HG03064 (cell line): ENCODE measurements at regions not wholly inside any gene's neighbourhood (a gene's known extent, or its start where the extent isn't known, plus 50 kb on each side); places are given as distances from the start of the nearest gene placed in this dataset.
"Not testable (repeated sequence)": the region's sequence is repeated elsewhere in the genome, so short reads cannot be mapped to it uniquely, and the experiment has no call there.

ENCODE experiments used
- ATAC-seq: cut with Tn5 transposase; IDR thresholded peaks from one replicate; pipeline ENCODE4 v1.9.1; 2021; ENCODE audit warnings: low read depth; ENCODE audit not compliant: unreplicated experiment

GRCh38 chr7:69436946-69437345, 161.3 kb upstream of the AUTS2 start:
- no peak for ATAC-seq

GRCh38 chr7:69438584-69439412, 159.5 kb upstream of the AUTS2 start:
- no peak for ATAC-seq

GRCh38 chr7:69439636-69440325, 158.5 kb upstream of the AUTS2 start:
- ATAC-seq = no peak

- ATAC-seq = no peak
Measured at GRCh38 chr7:69440976-69441375, 157.3 kb upstream of the AUTS2 start.

- ATAC-seq = no peak
Measured at GRCh38 chr7:69443136-69443535, 155.1 kb upstream of the AUTS2 start.

- ATAC-seq = no peak
Measured at GRCh38 chr7:69445541-69445940, 152.7 kb upstream of the AUTS2 start.

GRCh38 chr7:69446213-69446612, 152.1 kb upstream of the AUTS2 start:
- not testable (repeated sequence) for ATAC-seq

- ATAC-seq = no peak
Measured at GRCh38 chr7:69448071-69448470, 150.2 kb upstream of the AUTS2 start.

- no peak for ATAC-seq
Measured at GRCh38 chr7:69450456-69450855, 147.8 kb upstream of the AUTS2 start.

GRCh38 chr7:69451715-69452114, 146.6 kb upstream of the AUTS2 start:
- no peak for ATAC-seq

- no peak for ATAC-seq
Measured at GRCh38 chr7:69452797-69453196, 145.5 kb upstream of the AUTS2 start.

- ATAC-seq = no peak
Measured at GRCh38 chr7:69457595-69458504, 140.4 kb upstream of the AUTS2 start.

- no peak for ATAC-seq
Measured at GRCh38 chr7:69464035-69464434, 134.2 kb upstream of the AUTS2 start.

- ATAC-seq = no peak
Measured at GRCh38 chr7:69465262-69465661, 133.0 kb upstream of the AUTS2 start.

- no peak for ATAC-seq
Measured at GRCh38 chr7:69467826-69468225, 130.4 kb upstream of the AUTS2 start.

GRCh38 chr7:69476416-69476815, 121.9 kb upstream of the AUTS2 start:
- no peak for ATAC-seq

GRCh38 chr7:69482676-69483075, 115.6 kb upstream of the AUTS2 start:
- ATAC-seq = no peak

- no peak for ATAC-seq
Measured at GRCh38 chr7:69489533-69489932, 108.7 kb upstream of the AUTS2 start.

GRCh38 chr7:69498671-69499070, 99.6 kb upstream of the AUTS2 start:
- no peak for ATAC-seq

- ATAC-seq = no peak
Measured at GRCh38 chr7:69502358-69502757, 95.9 kb upstream of the AUTS2 start.
